ENCODE measurements at regions not wholly inside any gene's neighbourhood (a gene's known extent, or its start where the extent isn't known, plus 50 kb on each side); places are given as distances from the start of the nearest gene placed in this dataset.

DNA sequence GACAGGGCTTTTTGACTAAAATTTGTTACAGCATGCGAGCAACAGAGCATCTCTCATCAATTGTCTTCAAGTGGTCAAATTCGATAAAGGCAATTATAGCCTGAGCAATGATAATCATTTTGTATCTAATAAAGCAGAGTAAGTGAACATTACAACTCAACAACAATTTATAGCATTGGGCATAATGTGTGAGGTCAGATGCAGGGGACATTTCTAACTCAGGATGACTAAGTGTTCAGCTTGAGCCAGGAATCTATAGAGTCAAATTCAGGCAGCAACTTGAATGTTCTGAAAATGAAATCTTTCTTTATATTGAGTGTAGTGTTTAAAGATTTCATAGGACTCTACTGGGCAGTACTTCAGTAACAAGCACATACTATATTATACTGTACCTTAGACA, 1226.0 kb downstream of the ZPLD1 start:
- TF ChIP-seq POLR2A (IDR thresholded peaks at IDR 0.05) (no peak), POLR2AphosphoS5 (IDR thresholded peaks at IDR 0.05; ENCODE audit: insufficient read depth in 1 of 2, low read depth in 1 of 2) (no peak)
- TF ChIP-seq, protein P1, sequence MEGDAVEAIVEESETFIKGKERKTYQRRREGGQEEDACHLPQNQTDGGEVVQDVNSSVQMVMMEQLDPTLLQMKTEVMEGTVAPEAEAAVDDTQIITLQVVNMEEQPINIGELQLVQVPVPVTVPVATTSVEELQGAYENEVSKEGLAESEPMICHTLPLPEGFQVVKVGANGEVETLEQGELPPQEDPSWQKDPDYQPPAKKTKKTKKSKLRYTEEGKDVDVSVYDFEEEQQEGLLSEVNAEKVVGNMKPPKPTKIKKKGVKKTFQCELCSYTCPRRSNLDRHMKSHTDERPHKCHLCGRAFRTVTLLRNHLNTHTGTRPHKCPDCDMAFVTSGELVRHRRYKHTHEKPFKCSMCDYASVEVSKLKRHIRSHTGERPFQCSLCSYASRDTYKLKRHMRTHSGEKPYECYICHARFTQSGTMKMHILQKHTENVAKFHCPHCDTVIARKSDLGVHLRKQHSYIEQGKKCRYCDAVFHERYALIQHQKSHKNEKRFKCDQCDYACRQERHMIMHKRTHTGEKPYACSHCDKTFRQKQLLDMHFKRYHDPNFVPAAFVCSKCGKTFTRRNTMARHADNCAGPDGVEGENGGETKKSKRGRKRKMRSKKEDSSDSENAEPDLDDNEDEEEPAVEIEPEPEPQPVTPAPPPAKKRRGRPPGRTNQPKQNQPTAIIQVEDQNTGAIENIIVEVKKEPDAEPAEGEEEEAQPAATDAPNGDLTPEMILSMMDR (IDR thresholded peaks at IDR 0.05): no peak
